Trophoblast cell (in vitro differentiated cells and primary cell): ENCODE measurements at regions not wholly inside any gene's neighbourhood (a gene's known extent, or its start where the extent isn't known, plus 50 kb on each side); places are given as distances from the start of the nearest gene placed in this dataset.

Source experiments
- DNase-seq, 2 donors: peaks; one replicate each; pipeline ENCODE4 v3.0.0-alpha.2; 2016
- H2AFZ ChIP-seq: 2 replicates; pipeline ENCODE4 v1.6.1; 2013; ENCODE audit warnings: low read length, moderate library complexity, mild to moderate bottlenecking; ENCODE audit not compliant: insufficient read depth, poor library complexity
- H2AK5ac ChIP-seq: 2 replicates; pipeline ENCODE4 v1.6.1; 2013; ENCODE audit warnings: mild to moderate bottlenecking, low read length
- H2BK120ac ChIP-seq: 2 replicates; pipeline ENCODE4 v1.6.1; 2013; ENCODE audit warnings: low read length, mild to moderate bottlenecking, moderate library complexity; ENCODE audit not compliant: insufficient read depth, poor library complexity
- H2BK12ac ChIP-seq: 2 replicates; pipeline ENCODE4 v1.6.1; 2013; ENCODE audit warnings: mild to moderate bottlenecking, low read length, moderate library complexity
- H2BK5ac ChIP-seq: 2 replicates; pipeline ENCODE4 v1.6.1; 2013; ENCODE audit warnings: low read length, low read depth, moderate library complexity, mild to moderate bottlenecking; ENCODE audit not compliant: poor library complexity
- H3K14ac ChIP-seq: 2 replicates; pipeline ENCODE4 v1.6.1; 2013; ENCODE audit warnings: mild to moderate bottlenecking, low read length
- H3K18ac ChIP-seq: 2 replicates; pipeline ENCODE4 v1.6.1; 2013; ENCODE audit warnings: mild to moderate bottlenecking, low read length
- H3K23ac ChIP-seq: 2 replicates; pipeline ENCODE4 v1.6.1; 2013; ENCODE audit warnings: low read length
- H3K27ac ChIP-seq: 2 replicates; pipeline ENCODE4 v1.5.1; 2013; ENCODE audit warnings: low read depth, mild to moderate bottlenecking, inconsistent platforms, low read length, moderate library complexity
- H3K27me3 ChIP-seq: 2 replicates; pipeline ENCODE4 v1.6.1; 2013; ENCODE audit warnings: inconsistent platforms, mild to moderate bottlenecking, low read length, moderate library complexity; ENCODE audit not compliant: insufficient read depth
- H3K36me3 ChIP-seq, 2 experiments: 1 replicate in 1 of 2; 2 replicates in 1 of 2; pipeline ENCODE4 v1.6.1; 2013; ENCODE audit warnings: low read length in 2 of 2, mild to moderate bottlenecking in 2 of 2, moderate library complexity in 1 of 2; ENCODE audit not compliant: insufficient read depth in 2 of 2, control insufficient read depth in 1 of 2
- H3K4ac ChIP-seq: 2 replicates; pipeline ENCODE4 v1.6.1; 2013; ENCODE audit warnings: low read depth, mild to moderate bottlenecking, low read length, moderate library complexity
- H3K4me1 ChIP-seq, 2 experiments: 1 replicate in 1 of 2; 2 replicates in 1 of 2; pipeline ENCODE4 v1.6.1; 2013; ENCODE audit warnings: low read length in 2 of 2, mild to moderate bottlenecking in 2 of 2, moderate library complexity in 1 of 2; ENCODE audit not compliant: insufficient read depth in 2 of 2, control insufficient read depth in 1 of 2
- H3K4me2 ChIP-seq: 2 replicates; pipeline ENCODE4 v1.6.1; 2013; ENCODE audit warnings: inconsistent platforms, mild to moderate bottlenecking, low read length, moderate library complexity
- H3K4me3 ChIP-seq: 2 replicates; pipeline ENCODE4 v1.5.1; 2013; ENCODE audit warnings: mild to moderate bottlenecking, low read depth, low read length, inconsistent platforms
- H3K79me1 ChIP-seq: one replicate; pipeline ENCODE4 v1.6.1; 2013; ENCODE audit warnings: low read length
- H3K79me2 ChIP-seq: 2 replicates; pipeline ENCODE4 v1.6.1; 2013; ENCODE audit warnings: low read length, mild to moderate bottlenecking; ENCODE audit not compliant: control insufficient read depth, insufficient read depth, poor library complexity
- H3K9ac ChIP-seq: 2 replicates; pipeline ENCODE4 v1.6.1; 2013; ENCODE audit warnings: mild to moderate bottlenecking, low read length
- H3K9me3 ChIP-seq: 2 replicates; pipeline ENCODE4 v1.6.1; 2013; ENCODE audit warnings: low read depth, mild to moderate bottlenecking, control low read depth, inconsistent platforms, low read length; ENCODE audit not compliant: insufficient read depth
- H4K12ac ChIP-seq: 2 replicates; pipeline ENCODE4 v1.6.1; 2013; ENCODE audit warnings: low read depth, mild to moderate bottlenecking, low read length, moderate library complexity
- H4K8ac ChIP-seq: 2 replicates; pipeline ENCODE4 v1.6.1; 2013; ENCODE audit warnings: low read depth, mild to moderate bottlenecking, low read length, moderate library complexity
- H4K91ac ChIP-seq: one replicate; pipeline ENCODE4 v1.6.1; 2013; ENCODE audit warnings: low read depth, mild to moderate bottlenecking, low read length, moderate library complexity
- WGBS: extraction: QIAGEN DNeasy Blood & Tissue Kit; methylation state at CpG from one replicate; pipeline ENCODE4 v1.1.7; 2013; ENCODE audit warnings: missing lambda C conversion rate; ENCODE audit not compliant: insufficient read length, insufficient coverage; ENCODE audit errors: extremely low coverage; 5-methylcytosine and 5-hydroxymethylcytosine counted together

GRCh38 chr4:156517546-156517945 lies 454.1 kb downstream of the PDGFC start:
- Histone ChIP-seq H3K23ac (no peak overlapping the region), H3K9me3 (no peaks in the 10 kb centered on the region), H2AK5ac (no peak overlapping the region), H3K4me1 (no peaks in the 10 kb centered on the region), H2BK5ac (no peak overlapping the region), H4K91ac (no peak overlapping the region), H2BK12ac (no peak overlapping the region), H3K27me3 (no peaks in the 10 kb centered on the region), H3K18ac (no peak overlapping the region), H3K14ac (no peak overlapping the region), H3K79me2 (no peaks in the 10 kb centered on the region), H3K9ac (no peak overlapping the region), H3K27ac (no peak overlapping the region), H4K8ac (no peak overlapping the region), H4K12ac (no peak overlapping the region), H3K4me2 (no peak overlapping the region), H3K79me1 (no peaks in the 10 kb centered on the region), H2BK120ac (no peak overlapping the region), H3K4me3 (no peak overlapping the region), H3K4ac (no peak overlapping the region), H3K36me3 (no peaks in the 10 kb centered on the region), H2AFZ (no peak overlapping the region)
- WGBS = no CpG with 5 or more reads among the region's 1 CpG
- DNase-seq = no peak

GRCh38 chr4:156516698-156517097 lies 454.9 kb downstream of the PDGFC start:
- Histone ChIP-seq H2BK120ac (no peak overlapping the region), H4K8ac (no peak overlapping the region), H2BK5ac (no peak overlapping the region), H3K79me1 (no peaks in the 10 kb centered on the region), H2BK12ac (no peak overlapping the region), H3K14ac (no peak overlapping the region), H4K91ac (no peak overlapping the region), H3K9me3 (no peaks in the 10 kb centered on the region), H3K4me3 (no peak overlapping the region), H4K12ac (no peak overlapping the region), H3K79me2 (no peaks in the 10 kb centered on the region), H3K23ac (no peak overlapping the region), H3K18ac (no peak overlapping the region), H3K36me3 (no peaks in the 10 kb centered on the region), H2AFZ (no peak overlapping the region), H2AK5ac (no peak overlapping the region), H3K4me1 (no peaks in the 10 kb centered on the region), H3K4ac (no peak overlapping the region), H3K9ac (no peak overlapping the region), H3K4me2 (no peak overlapping the region), H3K27me3 (no peaks in the 10 kb centered on the region), H3K27ac (no peak overlapping the region)
- WGBS = no CpG with 5 or more reads among the region's 1 CpG
- DNase-seq = no peak

- no peak overlapping the region for H3K4me3 ChIP-seq
- no peak overlapping the region for H4K12ac ChIP-seq
- H3K23ac ChIP-seq = no peak overlapping the region
- H3K4ac ChIP-seq = no peak overlapping the region
- no peak overlapping the region for H3K4me2 ChIP-seq
- H3K9ac ChIP-seq = no peak overlapping the region
- H4K91ac ChIP-seq = no peak overlapping the region
- H3K79me2 ChIP-seq = no peaks in the 10 kb centered on the region
- no peak overlapping the region for H3K18ac ChIP-seq
- no peaks in the 10 kb centered on the region for H3K27me3 ChIP-seq
- no peak overlapping the region for H3K27ac ChIP-seq
- no peak overlapping the region for H4K8ac ChIP-seq
- no peaks in the 10 kb centered on the region for H3K36me3 ChIP-seq
- no peak overlapping the region for H2BK120ac ChIP-seq
- no peaks in the 10 kb centered on the region for H3K9me3 ChIP-seq
- H3K14ac ChIP-seq = no peak overlapping the region
- no peak overlapping the region for H2AK5ac ChIP-seq
- H3K79me1 ChIP-seq = no peaks in the 10 kb centered on the region
- H2BK12ac ChIP-seq = no peak overlapping the region
- H2AFZ ChIP-seq = no peak overlapping the region
- no peak overlapping the region for H2BK5ac ChIP-seq
- DNase-seq = no peak
- no peaks in the 10 kb centered on the region for H3K4me1 ChIP-seq
- no CpG with 5 or more reads among the region's 3 CpGs for WGBS
Measured at GRCh38 chr4:156515295-156515694, 456.3 kb downstream of the PDGFC start.

GRCh38 chr4:156512622-156513021 lies 459.0 kb downstream of the PDGFC start:
- Histone ChIP-seq H3K9me3 (no peaks in the 10 kb centered on the region), H3K36me3 (no peaks in the 10 kb centered on the region), H3K79me1 (no peaks in the 10 kb centered on the region), H3K23ac (no peak overlapping the region), H3K4ac (no peak overlapping the region), H4K91ac (no peak overlapping the region), H3K27ac (no peak overlapping the region), H2BK5ac (no peak overlapping the region), H2AK5ac (no peak overlapping the region), H3K4me2 (no peak overlapping the region), H2BK120ac (no peak overlapping the region), H2AFZ (no peak overlapping the region), H3K79me2 (no peaks in the 10 kb centered on the region), H4K8ac (no peak overlapping the region), H3K14ac (no peak overlapping the region), H3K18ac (no peak overlapping the region), H4K12ac (no peak overlapping the region), H2BK12ac (no peak overlapping the region), H3K27me3 (no peaks in the 10 kb centered on the region), H3K4me3 (no peak overlapping the region), H3K9ac (no peak overlapping the region), H3K4me1 (no peaks in the 10 kb centered on the region)
- WGBS = no CpG with 5 or more reads among the region's 2 CpGs
- DNase-seq = no peak
